NCI-H748 (cell line): ENCODE measurements at regions not wholly inside any gene's neighbourhood (a gene's known extent, or its start where the extent isn't known, plus 50 kb on each side); places are given as distances from the start of the nearest gene placed in this dataset.
A peak's percentile ranks its signal among the peaks of the same experiment; 100 is the strongest.

Source experiments
- DNase-seq: peaks from one replicate; lab custom pipeline; 2025; ENCODE audit not compliant: unreplicated experiment; lab: John Stamatoyannopoulos, UW

DNA sequence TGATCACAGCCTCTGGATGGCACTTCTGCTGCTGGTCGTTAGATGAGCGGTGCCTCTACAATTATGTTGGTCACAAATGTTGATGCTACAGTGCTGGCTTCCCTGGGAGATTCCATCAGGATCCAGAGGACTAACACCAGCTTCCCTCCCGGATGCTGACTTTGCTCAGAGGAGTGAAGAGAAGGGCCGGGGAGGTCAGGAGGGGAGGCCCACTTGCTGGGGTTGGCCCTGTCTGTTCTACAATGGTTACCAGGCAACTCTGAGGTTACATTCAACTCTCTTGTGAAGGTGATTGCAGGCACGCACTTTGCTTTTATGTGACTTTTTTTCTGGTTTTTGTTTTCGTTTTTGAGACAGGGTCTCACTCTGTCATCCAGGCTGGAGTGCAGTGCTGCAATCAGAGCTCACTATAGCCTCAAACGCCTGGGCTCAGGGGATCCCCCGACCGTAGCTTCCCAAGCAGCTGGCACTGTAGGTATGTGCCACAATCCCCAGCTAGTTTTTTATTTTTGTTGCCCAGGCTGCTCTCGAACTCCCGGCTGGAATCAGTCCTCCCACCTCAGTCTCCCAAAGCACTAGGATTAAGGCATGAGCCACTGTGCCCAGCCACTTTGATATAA lies 112.5 kb downstream of the ADSS2 start:
- no peak for DNase-seq

DNA sequence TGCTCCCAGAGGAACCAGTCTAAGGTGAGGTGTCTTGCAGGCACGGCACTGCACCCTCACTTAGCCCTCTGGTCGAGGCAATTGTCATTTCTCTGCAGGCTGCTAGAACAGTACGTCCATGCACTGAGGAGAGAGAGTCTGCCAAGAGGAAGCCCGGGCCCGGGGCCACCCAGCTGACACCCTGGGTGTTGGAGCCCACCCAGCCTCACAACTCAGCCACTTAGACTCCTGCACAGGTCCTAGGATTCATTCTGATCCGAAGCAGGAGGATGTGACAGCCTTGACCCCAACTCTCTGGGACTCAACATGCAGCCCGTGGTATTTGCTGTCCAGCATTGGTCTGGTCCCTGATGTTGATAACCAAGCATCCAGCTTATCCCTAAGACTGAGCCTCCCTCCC lies 111.9 kb downstream of the ADSS2 start:
- DNase-seq: no peak

DNA sequence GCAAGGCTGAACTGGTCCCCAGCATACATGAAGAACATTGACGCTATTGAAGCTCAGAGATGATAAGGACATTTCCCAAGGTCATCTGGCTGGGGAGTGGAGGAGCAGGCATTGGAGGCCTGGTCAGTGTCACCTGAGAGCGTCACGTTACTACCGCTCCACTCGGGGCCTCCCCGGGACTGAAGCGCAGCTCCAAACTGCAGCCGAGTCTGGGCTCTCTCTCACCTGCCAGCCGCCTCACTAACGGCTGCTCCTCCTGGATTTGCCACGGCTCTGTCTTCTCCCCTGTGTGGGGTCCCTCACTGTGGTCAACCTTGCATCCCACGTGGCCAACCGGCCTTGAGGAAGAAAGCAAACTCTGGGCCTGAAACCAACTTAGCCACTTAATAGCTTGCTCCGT lies 111.3 kb downstream of the ADSS2 start:
- DNase-seq: no peak

DNA sequence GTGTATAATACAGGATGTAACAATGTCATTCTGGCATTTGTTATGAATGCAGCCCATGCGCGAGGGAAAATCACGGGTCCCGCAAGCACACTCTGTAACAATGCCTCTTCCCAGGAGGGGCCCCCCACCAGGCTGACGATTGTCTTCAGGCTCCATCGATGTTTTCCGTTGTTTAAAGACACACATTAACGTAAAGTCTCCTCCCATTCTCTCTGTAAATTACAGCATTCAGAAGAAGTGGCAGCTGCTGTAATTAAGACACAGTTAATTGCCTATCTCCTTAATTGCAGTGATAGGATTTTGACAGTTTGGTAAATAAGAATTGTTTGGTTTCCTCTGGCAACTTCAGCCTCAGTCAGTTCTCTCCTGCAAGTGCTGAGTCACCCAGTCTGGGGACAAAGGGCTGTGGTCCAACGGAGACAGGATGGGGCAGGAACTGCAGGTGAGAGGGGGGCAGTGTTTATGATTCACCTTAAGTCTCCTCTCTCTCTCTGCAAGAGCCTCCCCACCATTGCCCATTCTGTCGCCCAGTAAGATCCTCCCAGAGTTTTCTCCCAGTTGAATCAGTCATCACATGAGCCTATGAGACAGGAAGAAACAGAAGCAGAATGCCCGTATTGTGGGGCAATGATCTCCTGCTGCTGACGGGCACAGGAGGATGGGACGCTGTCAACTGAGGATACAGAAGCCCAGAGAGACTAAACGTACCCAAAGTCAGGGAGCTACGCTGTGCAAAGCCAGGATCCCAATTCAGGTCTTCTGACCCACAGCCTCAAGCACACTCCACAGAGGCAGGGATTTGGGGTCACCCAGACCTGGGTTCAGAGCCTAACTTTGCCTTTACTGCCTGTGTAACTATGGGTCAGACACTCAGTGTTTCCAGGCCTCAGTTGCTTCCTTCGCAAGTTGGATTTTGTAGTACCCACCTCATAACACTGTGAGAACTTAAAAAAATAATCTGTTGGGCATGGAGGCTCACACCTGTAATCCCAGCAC lies 110.0 kb downstream of the ADSS2 start:
- DNase-seq: peak; percentile 97

DNA sequence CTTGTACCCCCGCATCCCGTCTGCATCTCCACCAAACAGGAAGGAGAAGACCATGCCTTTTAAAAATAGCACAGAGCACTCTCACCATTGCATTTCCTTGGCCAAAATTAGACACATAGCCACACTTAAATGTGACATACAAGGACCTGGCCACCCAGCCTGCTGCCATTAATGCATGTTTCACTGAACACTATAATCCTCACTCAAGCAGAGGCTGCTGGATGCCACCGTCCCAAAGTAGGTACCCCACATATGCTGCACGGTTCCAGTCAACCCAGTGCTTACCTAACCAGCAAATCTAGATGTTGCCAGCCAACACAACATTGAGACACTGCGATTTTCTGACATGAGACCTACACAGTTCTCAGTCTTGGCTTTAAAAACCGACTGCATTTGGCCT lies 107.7 kb downstream of the ADSS2 start:
- DNase-seq: no peak

DNA sequence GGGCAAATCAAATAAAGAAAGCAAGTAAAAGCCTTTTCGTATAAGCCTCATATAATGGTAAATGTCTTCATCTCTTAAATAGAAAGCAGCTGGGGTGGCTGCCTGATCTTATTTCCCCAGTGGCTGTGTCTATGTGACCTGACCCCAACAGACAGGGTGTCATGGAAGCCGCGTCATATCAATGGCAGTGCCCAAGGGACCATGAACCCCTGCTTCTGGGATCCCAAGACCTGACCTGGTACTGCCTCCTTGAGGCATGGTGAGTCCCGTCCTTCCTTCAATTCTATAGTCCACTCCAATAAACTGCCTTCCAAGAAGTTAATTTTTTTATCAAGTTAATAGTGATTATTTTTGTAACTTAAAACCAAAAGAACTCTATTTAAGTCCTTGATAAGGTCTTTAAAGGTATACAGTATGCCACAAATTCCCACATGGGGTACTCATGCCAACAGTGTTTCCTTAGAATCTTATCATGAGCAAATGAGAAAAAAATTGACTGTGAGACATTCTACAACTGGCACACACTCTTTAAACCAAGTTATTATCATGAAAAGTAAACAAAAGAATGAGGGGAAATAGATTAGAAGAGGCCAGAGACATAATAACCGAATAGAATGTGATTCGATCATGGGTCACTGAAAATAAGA lies 104.6 kb downstream of the ADSS2 start:
- DNase-seq: no peak

DNA sequence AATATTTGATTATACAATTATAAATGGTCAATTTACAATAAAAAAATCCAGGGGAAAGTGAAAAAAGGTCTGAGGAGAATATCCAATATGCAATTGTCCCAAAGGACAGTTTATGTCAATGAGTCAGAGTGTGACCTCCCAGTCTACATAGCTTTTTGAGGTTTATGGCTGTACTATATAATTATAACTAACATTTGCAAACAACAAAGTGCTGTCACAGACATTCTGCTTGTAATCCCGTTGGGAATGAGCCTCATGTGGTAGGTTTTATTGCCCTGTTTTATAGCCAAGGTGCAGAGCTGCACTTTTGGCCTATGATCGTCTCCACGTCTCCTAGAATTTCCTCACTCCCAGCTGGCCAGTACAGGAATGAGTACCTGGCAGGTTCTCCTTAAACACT lies 103.8 kb downstream of the ADSS2 start:
- peak; percentile 21 for DNase-seq

DNA sequence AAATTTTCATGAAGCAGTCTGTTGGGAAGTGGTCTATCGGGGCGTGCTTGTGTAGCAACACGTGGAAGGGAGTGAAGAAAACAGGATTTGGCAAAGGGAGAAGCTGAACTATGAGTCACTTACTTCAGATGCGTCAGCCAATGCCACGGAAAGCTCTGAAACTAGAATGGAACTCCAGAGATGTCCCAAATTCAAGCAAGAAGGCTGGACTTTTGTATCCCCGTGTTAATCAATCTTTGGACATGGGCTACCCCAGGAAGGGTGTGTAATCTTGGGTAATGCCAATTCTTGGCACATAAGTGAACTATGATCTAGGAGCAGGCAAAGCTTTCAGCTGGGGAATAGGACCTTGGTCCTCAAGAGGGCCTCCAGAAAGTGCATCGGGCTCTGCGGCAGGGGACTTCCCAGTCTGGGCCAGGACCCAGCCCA lies 102.6 kb downstream of the ADSS2 start:
- DNase-seq: no peak

DNA sequence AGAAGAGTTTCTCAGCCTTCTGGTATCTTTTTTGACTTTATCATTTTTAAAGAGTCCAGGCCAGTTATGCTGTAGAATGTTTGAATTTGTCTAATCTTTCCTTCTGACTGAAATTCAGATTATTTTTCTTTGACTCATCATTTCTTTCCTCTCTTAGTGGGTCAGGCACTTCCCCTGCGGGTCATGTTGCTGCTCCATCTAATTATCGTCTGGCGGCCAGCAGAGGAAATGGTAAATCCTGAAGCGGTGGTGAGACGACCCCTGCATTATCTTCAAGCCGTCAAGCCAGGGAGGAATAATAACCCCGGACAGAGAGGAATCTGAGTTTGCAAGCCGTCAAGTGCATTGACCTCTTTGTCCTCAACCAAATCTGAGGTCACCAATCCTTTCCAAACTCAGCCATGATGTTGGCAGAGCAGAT lies 102.1 kb downstream of the ADSS2 start:
- no peak for DNase-seq

DNA sequence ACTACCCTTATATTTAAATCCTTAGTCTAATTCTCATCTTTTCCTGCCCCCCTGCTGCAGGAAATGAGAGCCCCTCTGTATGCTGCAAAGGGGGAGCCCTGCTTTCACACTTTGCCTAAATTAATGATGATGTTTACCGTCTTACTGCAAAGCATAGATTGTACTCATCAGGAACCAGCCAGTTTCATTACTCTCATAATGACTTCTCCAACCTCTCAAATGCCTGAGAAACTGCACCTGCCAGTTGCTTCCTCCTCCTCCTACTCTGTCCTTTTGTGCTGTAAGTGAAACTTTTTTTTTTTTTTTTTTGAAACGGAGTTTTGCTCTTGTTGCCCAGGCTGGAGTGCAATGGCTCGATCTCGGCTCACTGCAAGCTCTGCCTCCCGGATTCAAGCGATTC lies 101.7 kb downstream of the ADSS2 start:
- DNase-seq: no peak

DNA sequence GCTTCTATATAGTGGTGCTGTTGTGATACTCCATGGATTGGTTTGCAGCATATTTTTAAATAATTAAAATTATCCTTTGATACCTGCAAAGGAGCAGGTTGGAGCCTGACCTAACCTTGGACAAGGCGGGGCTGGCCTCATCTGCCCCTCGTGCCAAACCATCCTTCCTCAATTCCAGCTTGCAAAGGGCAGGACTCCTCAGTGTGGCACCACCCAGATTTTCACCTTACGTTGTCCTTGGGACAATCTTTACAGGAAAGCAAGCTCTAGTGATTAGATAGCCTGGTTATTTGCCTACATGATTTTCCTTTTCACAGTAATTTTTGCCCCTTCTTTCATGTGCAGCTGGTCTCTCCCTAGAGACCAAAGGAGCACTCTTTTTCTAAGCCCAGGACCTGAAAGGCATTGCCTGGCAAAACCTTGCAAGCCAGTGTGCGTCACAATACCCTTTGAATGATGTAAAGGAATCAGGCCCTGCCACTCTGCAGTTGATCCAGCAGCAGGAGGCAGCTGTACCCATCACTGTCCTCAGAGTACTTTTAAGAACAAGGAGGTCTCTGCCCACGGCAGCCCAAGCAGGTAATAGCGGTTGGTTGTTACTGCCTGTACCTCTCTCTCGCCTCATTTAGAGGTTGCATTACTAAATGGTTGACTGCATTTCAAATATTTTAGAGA lies 99.4 kb downstream of the ADSS2 start:
- no peak for DNase-seq

DNA sequence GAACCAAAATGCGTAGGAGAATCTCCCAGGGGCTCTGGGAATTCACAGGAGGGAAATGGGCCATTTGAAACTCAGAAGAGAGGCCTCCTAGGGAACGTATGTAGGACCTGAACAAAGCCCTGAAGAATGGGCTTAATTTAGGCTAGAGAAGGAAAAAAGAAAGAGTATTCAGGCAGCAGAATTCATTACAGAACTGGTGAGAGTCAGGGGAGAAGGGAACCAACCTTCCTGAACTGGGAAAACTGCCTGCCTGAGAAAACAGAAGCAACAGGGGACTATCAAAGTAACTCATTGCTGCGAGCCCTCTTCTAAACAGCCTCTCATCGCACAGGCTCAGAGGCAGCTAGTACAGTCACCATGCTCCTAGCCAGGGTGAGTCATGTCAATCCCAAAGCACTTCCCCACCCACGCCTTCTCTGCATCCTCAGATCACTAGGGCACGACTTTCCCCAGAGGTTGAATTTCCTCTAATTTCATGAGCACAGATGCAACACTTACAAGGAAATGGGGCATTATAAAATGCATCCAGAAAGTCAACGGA lies 98.1 kb downstream of the ADSS2 start:
- DNase-seq: no peak

DNA sequence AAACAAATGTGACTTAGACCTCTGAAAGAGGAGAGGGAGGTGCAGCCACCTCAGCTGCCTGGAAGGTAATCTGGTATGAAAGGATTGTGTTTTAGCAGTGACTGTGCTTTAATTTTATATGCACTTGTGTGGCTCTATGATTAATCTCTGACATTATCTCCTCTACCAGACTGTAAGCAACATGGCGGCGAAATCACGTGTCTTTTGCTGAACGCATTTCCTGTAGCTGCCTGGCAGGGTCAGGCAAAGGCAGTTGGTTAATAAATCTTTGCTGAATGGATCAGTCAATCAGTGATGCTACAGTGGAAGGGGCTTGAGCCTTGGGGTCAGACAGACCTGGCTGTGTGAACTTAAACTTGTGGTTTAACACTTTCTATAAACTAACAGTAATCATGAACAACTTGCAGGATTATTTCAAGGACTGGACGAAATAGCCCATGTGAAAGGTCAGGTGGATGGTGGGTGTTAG lies 96.9 kb downstream of the ADSS2 start:
- DNase-seq: no peak

DNA sequence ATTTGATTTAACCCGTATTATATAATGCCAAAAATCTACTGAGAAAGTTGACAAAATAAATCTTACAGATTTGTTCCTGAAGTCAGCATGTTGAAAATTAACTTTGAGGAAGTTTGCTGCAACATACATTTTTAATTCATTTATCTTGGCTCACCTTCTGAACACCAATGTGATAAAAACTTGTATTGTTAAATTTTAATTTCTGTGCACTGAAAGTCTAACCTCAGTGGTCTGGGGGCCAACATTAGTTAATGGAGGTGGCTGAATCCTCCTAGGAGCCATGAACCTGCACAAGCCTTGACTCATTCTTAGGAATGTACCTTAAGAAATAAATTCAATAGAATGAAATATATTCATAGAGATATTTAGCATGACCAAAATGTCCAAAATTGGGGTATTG lies 95.3 kb downstream of the ADSS2 start:
- no peak for DNase-seq
